Loucy (cell line): ENCODE measurements at regions not wholly inside any gene's neighbourhood (a gene's known extent, or its start where the extent isn't known, plus 50 kb on each side); places are given as distances from the start of the nearest gene placed in this dataset.

ENCODE experiments used
- H2AFZ ChIP-seq: fragments of 200-600 bp; sonication (generic); 2 replicates; pipeline ENCODE4 v1.6.0; 2016; ENCODE audit warnings: antibody characterized with exemption, mild to moderate bottlenecking, low read length, moderate library complexity
- H3F3A ChIP-seq: fragments of 200-600 bp; 2 replicates; pipeline ENCODE4 v1.6.0; 2016; ENCODE audit warnings: antibody characterized with exemption, low read depth, mild to moderate bottlenecking
- H3K27me3 ChIP-seq: fragments of 200-600 bp; sonication (generic); 2 replicates; pipeline ENCODE4 v1.6.1; 2014; ENCODE audit warnings: low read length, mild to moderate bottlenecking; ENCODE audit not compliant: insufficient read depth, poor library complexity, severe bottlenecking
- H3K36me3 ChIP-seq: fragments of 200-600 bp; sonication (generic); 2 replicates; pipeline ENCODE4 v1.6.1; 2016; ENCODE audit warnings: low read length; ENCODE audit not compliant: insufficient read depth
- H3K4me1 ChIP-seq: fragments of 200-600 bp; sonication (generic); 2 replicates; pipeline ENCODE4 v1.5.1; 2014; ENCODE audit warnings: low read length, mild to moderate bottlenecking; ENCODE audit not compliant: insufficient read depth, poor library complexity, severe bottlenecking
- H3K4me2 ChIP-seq: fragments of 200-600 bp; sonication (generic); 2 replicates; pipeline ENCODE4 v1.6.0; 2014; ENCODE audit warnings: antibody characterized with exemption, low read length, low read depth, mild to moderate bottlenecking; ENCODE audit not compliant: poor library complexity, severe bottlenecking
- H3K4me3 ChIP-seq: fragments of 200-600 bp; sonication (generic); 2 replicates; pipeline ENCODE4 v1.5.1; 2014; ENCODE audit warnings: low read length, mild to moderate bottlenecking, mixed read lengths; ENCODE audit not compliant: poor library complexity, severe bottlenecking
- H3K79me2 ChIP-seq: fragments of 200-600 bp; sonication (generic); 2 replicates; pipeline ENCODE4 v1.6.1; 2014; ENCODE audit warnings: low read length; ENCODE audit not compliant: insufficient read depth
- H3K9ac ChIP-seq: fragments of 200-600 bp; sonication (generic); 2 replicates; pipeline ENCODE4 v1.6.0; 2014; ENCODE audit warnings: mild to moderate bottlenecking, low read depth, low read length, moderate library complexity; ENCODE audit not compliant: poor library complexity, severe bottlenecking
- H3K9me2 ChIP-seq: fragments of 200-600 bp; sonication (generic); replicated peaks from 2 replicates; pipeline ENCODE4 v1.6.1; 2016; ENCODE audit warnings: low read depth, low read length, mixed read lengths
- H3K9me3 ChIP-seq: fragments of 200-600 bp; sonication (generic); 2 replicates; pipeline ENCODE4 v1.6.1; 2014; ENCODE audit warnings: mild to moderate bottlenecking, antibody characterized with exemption, low read length, low read depth; ENCODE audit not compliant: insufficient read depth
- H4K20me1 ChIP-seq: fragments of 200-600 bp; sonication (generic); 2 replicates; pipeline ENCODE4 v1.6.0; 2014; ENCODE audit warnings: antibody characterized with exemption, low read length, mild to moderate bottlenecking; ENCODE audit not compliant: insufficient read depth, poor library complexity, severe bottlenecking
- EZH2phosphoT487 ChIP-seq: fragments of 200-600 bp; IDR thresholded peaks from 2 replicates; pipeline ENCODE4 v1.6.1; 2018; ENCODE audit warnings: antibody characterized with exemption, mild to moderate bottlenecking, moderate library complexity, borderline replicate concordance
- TF ChIP-seq, protein P1 (sequence below): fragments of 200-600 bp; sonication (generic); conservative IDR thresholded peaks from 2 replicates; pipeline ENCODE4 v1.5.1; 2014; ENCODE audit warnings: mild to moderate bottlenecking, antibody characterized with exemption, low read length

GRCh38 chr13:73224703-73225102 lies 165.9 kb downstream of the KLF5 start:
- H3K9me3 ChIP-seq: no peaks in the 10 kb centered on the region
- H3K4me2 ChIP-seq: no peak overlapping the region
- no peak overlapping the region for H3K9ac ChIP-seq
- no peaks in the 10 kb centered on the region for H3F3A ChIP-seq
- no peak for TF ChIP-seq EZH2phosphoT487
- TF ChIP-seq, protein P1, sequence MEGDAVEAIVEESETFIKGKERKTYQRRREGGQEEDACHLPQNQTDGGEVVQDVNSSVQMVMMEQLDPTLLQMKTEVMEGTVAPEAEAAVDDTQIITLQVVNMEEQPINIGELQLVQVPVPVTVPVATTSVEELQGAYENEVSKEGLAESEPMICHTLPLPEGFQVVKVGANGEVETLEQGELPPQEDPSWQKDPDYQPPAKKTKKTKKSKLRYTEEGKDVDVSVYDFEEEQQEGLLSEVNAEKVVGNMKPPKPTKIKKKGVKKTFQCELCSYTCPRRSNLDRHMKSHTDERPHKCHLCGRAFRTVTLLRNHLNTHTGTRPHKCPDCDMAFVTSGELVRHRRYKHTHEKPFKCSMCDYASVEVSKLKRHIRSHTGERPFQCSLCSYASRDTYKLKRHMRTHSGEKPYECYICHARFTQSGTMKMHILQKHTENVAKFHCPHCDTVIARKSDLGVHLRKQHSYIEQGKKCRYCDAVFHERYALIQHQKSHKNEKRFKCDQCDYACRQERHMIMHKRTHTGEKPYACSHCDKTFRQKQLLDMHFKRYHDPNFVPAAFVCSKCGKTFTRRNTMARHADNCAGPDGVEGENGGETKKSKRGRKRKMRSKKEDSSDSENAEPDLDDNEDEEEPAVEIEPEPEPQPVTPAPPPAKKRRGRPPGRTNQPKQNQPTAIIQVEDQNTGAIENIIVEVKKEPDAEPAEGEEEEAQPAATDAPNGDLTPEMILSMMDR: no peak
- no peak overlapping the region for H2AFZ ChIP-seq
- no peaks in the 10 kb centered on the region for H3K9me2 ChIP-seq
- no peaks in the 10 kb centered on the region for H3K27me3 ChIP-seq
- H3K79me2 ChIP-seq: no peaks in the 10 kb centered on the region
- no peak overlapping the region for H3K4me3 ChIP-seq
- H3K4me1 ChIP-seq: no peaks in the 10 kb centered on the region
- H4K20me1 ChIP-seq: no peaks in the 10 kb centered on the region
- H3K36me3 ChIP-seq: no peaks in the 10 kb centered on the region

DNA sequence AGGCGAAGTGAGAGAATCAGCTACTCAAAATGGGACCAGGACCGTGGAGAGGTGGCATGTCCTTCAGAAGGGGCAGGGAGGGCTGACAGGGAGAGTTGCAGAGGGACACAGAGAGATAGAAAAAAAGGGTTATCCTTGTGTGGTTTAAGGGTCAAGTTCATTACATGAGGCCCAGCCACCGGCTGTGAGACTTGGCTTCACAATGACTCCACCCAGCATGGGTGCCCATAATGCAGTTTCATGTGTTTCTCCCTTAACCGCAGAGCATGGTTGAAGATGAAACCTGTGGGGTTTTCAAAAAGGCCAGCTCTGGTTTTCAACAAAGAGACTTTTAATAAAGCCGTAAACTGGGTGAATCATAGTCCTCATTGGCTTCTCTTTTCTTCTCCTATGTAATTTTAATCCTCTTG lies 164.6 kb downstream of the KLF5 start:
- H3K4me1 ChIP-seq: no peaks in the 10 kb centered on the region
- no peak overlapping the region for H3K9ac ChIP-seq
- H3K9me3 ChIP-seq: no peaks in the 10 kb centered on the region
- H3F3A ChIP-seq: no peaks in the 10 kb centered on the region
- no peaks in the 10 kb centered on the region for H3K79me2 ChIP-seq
- no peaks in the 10 kb centered on the region for H3K27me3 ChIP-seq
- no peaks in the 10 kb centered on the region for H4K20me1 ChIP-seq
- H3K9me2 ChIP-seq: no peaks in the 10 kb centered on the region
- TF ChIP-seq, protein P1: no peak
- no peak for TF ChIP-seq EZH2phosphoT487
- no peak overlapping the region for H3K4me2 ChIP-seq
- H3K4me3 ChIP-seq: no peak overlapping the region
- H3K36me3 ChIP-seq: no peaks in the 10 kb centered on the region
- H2AFZ ChIP-seq: no peak overlapping the region

GRCh38 chr13:73222627-73223305 lies 164.0 kb downstream of the KLF5 start:
- Histone ChIP-seq H3K4me2 (no peak overlapping the region), H3K4me3 (no peak overlapping the region), H2AFZ (no peak overlapping the region), H3K36me3 (no peaks in the 10 kb centered on the region), H4K20me1 (no peaks in the 10 kb centered on the region), H3K79me2 (no peaks in the 10 kb centered on the region), H3K9me3 (no peaks in the 10 kb centered on the region), H3K27me3 (no peaks in the 10 kb centered on the region), H3K9me2 (no peaks in the 10 kb centered on the region), H3K9ac (no peak overlapping the region), H3F3A (no peaks in the 10 kb centered on the region), H3K4me1 (no peaks in the 10 kb centered on the region)
- TF ChIP-seq, protein P1: no peak
- TF ChIP-seq EZH2phosphoT487: no peak
